GM21576 (cell line): ENCODE measurements at regions not wholly inside any gene's neighbourhood (a gene's known extent, or its start where the extent isn't known, plus 50 kb on each side); places are given as distances from the start of the nearest gene placed in this dataset.

ENCODE experiments used
- ATAC-seq: cut with Tn5 transposase; IDR thresholded peaks from one replicate; pipeline ENCODE4 v1.9.1; 2021; ENCODE audit warnings: mild to moderate bottlenecking, moderate library complexity; ENCODE audit not compliant: unreplicated experiment

DNA sequence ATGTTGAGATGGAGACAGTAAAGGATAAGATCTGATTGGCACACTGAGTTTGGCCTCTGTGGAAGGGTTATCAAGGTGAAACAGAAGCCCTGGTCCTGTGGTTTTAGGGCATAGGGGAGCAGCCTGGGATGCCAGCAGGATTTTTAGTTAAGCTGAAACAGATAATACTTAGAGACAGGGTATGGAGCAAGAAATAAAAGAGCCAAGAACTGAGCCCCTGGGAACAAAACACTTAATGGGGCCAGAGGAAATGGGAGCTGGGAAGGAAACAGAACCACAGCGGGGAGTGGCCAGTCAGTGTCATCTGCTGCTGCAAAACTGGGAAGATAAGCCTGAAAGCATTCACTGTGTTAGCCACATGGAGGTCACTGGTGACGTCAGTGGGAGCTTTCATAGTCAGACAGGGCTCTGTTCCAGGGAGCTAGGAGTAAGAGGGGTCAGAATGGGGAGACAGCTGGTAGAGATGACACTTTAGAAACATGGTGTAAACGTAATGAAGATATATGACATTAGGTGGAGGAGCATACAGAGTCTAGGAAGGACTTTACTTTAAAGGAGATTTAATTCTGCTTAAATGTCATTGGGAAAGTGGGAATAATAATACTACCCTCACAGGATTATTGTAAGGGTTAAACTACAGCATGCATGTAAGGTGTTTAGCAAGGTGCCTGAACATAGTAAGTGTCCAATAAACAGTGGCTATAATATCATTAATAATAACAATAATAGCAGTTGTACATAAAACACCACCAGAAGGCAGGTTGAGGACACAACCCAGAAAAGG, 172.7 kb upstream of the CTNNB1 start:
- no peak for ATAC-seq

DNA sequence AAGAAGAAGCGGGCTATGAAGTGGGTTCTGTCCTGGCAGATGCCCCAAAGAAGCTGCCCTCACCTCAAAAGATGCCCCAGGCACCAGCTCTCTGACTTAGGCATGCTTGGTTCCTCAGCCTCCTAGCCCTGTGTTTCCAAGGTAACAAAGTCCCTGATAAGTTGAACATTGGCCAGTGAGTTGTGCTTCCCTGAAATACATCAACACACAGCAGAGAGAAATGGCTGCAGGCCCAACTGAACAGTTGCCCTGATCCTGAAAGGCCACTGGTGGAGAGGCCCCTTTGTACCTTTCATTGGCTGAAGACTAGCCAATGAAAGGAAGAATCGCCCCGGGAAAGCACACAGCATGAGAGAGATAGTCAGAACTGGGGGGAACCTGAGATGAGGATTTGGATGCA, 169.9 kb upstream of the CTNNB1 start:
- ATAC-seq: no peak

DNA sequence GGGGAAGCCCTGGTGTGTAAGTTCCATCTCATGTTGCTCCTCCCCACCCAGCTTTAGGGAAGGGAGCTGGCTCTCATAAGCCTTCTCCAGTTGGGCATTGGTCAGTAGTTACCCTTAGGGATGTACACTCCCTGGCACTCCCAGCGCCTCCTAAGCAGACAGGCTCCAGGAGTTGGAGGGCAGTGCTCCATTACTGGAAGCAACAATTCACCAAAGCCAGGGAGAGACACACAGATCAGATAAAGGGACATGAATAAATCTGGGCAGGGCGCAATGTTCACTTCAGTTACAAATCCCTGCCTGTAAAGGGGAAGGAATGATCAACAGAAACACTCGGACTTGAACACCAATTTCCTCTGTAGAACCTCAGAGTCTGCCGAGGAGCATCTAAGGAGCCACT, 169.1 kb upstream of the CTNNB1 start:
- ATAC-seq: no peak

DNA sequence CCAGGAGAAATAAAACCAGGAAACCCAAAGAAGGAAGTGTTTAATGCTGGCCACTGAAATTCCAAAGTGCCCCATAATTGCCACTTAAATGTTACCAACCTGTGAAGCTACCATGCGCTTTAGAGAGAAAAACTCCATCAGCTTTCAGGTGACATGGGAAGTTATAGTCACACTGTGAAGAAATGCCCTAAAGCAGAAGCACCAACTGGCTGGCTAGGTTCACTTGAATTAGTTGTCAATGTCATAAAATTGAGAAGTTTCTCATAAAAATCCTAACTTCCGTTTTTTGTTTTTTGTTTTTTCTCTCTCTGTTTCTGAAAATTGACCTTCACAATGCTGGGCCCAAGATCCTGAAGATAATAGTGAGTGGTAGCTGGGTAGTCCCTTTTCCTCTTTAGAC, 167.9 kb upstream of the CTNNB1 start:
- ATAC-seq: no peak

DNA sequence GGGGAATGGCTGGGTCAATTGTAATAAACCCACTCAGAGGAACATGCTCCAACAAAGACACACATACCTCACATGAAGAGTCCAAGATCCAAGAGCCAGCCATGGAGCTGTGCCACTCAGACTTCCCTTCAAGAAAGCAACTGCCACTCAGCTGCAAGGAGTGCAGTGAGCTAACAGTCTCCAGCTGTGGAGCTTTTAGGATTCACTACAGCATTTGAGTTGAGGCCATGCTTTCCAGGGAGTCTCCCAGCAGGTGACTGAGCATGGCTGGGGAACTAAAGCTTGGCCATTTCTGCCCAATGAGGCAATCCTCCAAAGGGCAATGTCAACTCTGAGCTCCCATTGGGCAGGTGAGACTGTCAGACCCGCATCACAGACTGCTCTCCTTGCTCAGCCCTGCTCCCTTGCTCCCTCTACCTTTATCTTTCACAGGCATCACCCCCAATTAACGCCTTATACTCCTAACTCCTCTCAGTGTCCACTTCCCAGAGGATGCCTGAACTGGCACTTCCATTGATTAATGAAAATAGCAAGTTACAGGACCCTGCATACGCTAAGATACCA, 165.3 kb upstream of the CTNNB1 start:
- ATAC-seq: no peak

DNA sequence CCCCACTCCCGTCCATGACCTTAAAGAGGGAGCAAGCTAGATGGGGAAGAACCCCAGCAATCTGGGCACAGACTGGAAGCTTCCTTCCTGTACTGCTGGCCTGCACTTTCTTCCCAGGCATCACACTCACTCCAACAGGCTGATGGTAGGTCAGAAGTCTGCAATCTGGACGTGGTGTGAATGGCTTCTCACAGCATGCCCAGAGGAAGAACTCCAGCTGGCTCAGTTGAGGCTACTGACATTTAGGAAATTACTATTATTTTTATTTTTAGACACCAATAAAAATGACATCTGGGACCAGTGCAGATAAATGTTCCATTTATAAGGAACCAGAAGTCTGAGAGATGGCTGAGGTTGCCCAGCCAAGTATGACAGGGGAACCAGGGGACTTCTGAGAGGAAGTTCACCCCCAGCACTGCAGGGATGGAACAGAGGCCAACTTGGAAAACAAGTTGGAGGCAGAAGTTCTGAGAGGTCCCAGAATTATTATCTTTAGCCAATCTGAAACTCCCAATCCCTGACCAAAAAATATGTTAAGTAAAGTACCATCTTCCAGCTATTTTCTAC, 163.8 kb upstream of the CTNNB1 start:
- ATAC-seq: no peak

DNA sequence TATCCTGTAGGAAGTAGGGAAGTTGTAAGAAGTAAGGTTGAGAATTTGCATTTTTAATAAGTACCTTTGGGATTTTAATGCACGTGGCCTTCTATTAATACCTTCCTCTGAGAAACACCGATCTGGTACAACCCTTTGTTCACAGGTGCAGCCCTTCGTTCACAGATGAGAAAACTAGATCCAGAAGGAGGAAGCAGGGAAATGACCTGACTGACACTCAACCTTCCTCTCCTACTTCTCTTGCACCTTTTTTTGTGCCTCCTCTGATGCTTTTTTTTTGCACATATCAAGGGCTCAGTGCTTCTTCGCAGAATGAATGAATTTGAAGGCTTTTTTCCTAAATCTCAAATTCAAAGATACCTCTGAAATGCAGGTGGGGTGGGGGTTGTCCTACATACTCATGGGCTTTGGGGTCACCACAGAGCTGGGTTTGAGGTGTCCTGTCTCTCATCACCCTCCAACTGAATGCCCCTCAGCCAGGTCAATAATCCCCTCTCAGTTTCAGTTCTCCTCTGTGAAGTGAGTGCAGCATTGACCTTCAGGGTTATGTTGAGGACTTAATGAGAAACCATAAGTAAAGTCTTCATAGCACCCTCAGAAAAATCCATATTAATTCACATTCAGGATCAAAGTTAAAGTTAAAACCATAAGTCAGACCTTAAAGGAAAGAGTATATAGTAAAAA, 161.5 kb upstream of the CTNNB1 start:
- no peak for ATAC-seq

DNA sequence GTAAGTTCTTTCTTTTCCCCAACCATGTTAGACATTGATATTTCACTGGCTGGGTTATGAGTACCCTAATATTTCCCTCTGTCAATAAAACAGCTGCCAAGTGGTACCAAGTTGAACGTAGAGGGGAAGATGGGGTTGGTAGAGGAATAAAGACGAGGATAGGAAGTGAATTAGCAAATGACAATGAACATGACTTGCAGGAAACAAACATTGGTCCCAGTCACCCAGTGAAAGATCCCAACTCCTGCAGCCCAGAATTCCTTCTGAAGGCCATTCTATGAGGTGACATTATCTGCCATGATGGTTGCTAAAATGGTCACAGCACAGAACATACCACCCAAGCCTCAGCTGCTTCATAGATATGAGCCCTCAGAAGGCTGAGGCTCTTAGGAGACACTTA, 159.0 kb upstream of the CTNNB1 start:
- ATAC-seq: no peak

DNA sequence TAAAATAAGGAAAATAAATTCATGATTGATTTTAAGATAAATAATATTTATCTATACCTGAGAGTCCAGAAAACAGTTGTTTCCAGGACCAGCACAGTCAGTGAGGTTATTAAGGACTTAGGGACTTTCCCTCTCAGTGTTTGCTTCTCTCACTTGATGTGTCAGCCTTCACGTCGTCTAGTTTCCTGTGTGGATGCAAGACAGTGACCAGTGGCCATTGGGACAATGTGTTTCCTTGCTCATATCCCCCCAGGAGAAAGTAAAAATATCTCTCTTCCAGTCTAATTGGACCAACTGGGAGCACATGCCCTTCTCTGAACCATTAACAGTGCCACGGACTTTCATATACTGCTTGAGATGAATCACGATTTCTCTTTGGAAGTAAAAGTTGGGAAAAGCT, 157.8 kb upstream of the CTNNB1 start:
- no peak for ATAC-seq

DNA sequence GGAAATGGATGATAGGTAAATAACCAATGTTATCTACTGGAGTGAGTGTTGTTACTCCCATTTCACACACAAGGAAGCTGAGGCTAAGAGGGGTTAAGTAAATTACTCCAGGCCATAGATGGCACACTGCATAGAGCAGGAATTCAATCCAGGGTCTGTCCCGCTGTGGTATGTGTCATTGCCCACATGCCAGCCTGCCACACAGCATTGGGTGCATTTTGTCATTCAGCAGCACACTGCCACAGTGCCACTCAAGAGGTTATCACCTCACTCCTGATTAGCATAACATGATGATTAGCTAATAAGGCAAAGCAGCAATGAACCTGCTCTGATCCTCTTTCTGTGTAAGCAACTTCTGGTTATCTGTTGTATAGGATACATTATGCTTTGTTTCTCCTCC, 157.4 kb upstream of the CTNNB1 start:
- no peak for ATAC-seq

DNA sequence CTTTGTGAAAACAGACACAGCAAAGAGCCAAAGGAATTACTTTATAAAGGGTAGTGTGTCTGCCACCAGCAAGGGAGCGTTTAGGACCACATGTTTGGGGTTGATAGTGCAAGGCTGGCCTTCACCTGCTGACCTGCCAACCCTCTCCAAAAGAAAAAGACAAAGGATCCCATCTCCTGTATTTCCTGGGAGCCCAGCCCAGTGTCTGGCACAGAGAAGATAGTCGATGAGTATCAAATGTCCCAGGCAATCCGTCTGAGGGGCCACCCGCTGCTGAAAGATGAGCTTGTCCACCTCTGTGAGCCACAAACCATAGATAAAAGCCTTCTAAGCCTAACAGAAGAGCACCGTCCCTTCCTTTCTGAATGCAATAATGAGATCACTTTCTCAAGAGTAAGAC, 154.8 kb upstream of the CTNNB1 start:
- ATAC-seq: no peak

DNA sequence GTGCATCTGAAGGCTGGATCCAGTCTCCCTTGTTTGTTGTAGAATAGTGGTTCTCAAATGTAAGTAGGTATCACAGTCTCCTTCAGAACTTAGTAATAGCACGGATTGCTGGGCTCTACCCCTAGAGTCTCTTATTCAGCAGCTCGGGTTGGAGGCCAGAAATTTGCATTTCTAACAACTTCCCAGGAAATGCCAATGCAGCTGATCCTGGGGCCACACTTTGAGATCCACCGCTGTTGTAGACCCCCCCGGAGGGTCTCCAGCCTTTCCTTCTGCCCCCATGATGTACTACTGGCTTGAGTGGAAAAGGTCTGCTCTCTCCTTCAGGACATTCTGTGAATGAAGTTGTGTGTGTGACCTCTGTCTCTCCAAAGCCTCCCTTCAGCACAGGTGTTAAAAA, 153.8 kb upstream of the CTNNB1 start:
- no peak for ATAC-seq

DNA sequence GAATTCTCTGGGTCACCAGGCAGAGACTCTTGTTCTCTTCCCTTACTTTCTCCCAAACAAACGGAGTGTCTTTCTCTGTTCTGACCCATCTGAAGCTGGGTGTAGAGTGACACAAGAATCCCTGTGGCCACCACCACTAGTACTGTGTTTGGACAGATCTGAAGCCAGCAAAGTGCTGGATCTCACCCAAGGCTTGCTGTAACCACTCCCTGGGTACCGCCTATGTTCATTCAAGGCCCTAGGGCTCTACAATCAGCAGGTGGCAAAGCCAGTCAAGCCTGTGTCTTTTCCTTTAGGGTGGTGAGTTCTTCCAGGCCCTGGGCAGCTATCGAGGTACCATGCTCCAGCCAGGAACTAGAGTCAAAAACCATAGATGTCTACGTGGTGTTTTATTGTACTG, 149.2 kb upstream of the CTNNB1 start:
- ATAC-seq: no peak

DNA sequence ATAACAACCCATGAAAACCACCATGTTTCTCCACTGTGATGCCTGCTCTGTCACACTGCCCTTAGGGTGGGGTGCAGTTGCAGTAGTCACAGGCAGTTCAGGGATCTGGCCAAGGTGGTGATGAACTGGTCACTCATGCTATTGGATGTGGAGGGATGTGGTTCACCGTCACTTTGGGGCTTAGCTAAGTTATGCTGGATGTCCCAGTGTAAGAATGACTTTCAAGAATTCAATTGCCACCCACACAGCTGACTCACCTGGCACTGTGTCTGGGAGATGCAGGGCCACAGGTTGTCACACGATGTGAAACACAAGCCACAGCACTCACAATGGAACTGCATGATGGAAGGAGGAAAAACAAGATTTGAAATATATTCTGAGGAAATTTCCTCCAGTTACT, 146.1 kb upstream of the CTNNB1 start:
- no peak for ATAC-seq

DNA sequence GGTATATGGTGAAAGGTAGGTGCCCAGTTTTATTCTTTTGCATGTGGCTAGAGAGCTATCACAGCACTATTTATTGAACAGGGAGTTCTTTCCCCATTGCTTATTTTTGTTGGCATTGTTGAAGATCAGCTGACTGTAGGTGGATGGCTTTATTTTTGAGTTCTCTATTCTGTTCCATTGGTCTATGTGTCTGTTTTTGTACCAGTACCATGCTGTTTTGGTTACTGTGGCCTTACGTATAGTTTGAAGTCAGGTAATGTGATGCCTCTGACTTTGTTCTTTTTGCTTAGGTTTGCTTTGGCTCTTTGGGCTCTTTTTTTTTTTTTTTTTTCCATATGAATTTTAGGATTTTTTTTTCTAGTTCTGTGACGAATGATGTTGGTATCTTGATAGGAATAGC, 139.2 kb upstream of the CTNNB1 start:
- no peak for ATAC-seq

DNA sequence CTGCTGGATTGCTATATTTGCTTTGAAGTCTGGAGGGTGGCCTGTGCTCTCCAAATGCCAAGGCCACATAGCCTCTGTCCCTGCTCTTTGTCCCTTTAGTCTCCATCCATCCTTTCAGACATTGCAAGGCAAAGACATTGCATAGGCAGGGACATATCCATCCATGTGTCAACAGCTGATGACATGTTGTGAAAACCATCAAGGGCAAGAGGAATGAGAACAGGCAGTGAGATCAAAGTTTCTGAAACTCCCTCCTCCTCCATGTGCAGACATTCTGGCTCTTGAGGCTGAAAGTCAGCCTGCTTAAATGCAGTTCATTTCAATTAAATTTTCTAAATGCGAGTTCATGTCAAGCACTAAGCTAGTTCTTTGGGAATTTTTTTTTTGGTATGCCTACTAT, 135.2 kb upstream of the CTNNB1 start:
- ATAC-seq: no peak

DNA sequence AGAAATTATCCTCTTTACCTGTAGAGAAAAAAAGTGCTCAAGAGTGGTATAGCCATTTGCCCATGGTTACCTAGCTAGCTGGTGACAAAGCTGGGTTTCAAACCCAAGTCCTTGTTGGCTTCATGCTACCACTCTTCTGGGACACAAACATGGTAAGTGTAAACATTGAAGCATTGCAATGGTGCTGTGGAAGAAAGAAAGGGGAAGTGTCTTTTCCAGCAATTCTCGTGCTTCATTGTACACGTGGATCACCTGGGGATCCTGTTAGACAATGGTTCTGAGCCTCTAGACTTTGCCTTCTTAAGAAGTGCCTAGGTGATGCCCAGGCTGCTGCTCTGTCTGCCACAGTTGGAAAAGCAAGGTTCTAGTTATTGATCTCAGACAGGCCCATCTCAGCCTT, 134.8 kb upstream of the CTNNB1 start:
- no peak for ATAC-seq

DNA sequence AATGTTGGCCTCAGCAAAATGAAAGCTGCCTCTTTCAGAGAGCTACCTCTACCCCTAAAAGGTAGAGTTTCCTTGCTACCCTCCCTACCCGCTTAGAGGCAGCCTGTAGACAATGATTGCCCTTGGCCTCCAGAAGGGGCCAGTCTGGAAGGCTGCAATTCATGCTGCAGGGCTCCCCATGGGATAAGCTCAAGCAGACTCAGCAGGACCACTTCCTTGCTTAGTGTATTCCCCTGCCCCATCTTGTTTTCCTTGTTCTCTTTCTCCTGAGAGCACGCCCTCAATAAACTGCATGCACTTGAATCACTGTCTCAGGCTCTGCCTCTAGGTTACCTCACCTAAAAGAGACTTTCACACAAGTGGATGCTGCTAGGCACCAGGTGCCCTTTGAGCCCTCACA, 134.0 kb upstream of the CTNNB1 start:
- no peak for ATAC-seq

DNA sequence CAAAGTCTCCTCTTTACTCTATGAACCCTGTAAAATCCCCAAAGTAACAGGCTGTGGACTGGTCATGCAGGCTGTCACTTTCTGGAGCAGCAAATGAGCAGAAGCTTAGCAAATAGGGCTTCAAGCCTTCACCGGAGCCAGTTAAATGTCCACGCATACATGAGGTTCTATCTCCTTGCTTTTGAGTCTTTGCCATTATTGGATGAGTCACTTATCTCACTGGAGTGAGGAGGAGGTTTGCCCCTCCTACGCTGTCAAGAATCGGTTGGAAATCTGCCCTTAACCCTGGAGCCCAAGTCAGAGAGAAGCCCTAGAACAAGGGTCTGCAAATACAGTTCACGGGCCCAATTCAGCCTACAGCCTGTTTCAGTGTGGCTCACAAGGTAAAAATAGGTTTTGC, 126.1 kb upstream of the CTNNB1 start:
- ATAC-seq: no peak

DNA sequence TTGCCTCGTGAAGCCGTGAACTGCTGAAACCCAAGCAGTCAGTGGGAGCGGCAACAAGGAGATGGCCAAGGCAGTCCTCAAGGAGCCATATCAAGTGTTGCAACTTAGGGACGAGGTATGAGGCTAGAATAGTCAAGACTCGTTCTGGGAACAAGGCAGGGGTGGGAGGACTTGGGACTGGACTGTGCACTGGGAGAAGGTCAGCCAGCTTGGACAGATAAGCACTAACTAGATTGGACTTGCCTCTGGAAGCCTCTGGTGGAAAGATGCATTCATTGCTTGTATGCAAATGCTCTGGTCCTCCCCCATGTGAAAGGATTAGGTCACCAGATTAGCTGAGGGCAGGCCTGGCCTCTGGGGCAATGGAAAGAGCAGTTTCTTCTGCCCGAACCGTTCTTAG, 123.3 kb upstream of the CTNNB1 start:
- ATAC-seq: no peak

DNA sequence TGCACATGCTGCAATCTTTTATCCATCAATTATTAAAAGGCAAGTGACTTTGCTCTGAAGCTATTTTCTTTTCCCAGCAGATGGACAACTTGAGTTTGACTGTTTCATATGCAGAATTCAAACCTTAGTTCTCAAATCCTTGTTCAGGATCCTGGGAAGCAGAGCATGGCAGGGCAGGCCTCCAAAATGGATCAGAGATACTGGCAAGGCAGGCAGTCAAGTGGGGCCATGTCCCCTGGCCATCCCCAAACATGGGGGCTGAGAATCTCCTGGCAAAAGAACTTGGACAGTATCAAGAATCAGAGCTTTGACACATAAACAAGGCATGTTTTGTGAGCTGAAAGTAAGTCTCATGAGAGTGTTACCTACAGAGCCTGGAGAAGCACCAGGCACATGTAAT, 122.9 kb upstream of the CTNNB1 start:
- ATAC-seq: no peak

DNA sequence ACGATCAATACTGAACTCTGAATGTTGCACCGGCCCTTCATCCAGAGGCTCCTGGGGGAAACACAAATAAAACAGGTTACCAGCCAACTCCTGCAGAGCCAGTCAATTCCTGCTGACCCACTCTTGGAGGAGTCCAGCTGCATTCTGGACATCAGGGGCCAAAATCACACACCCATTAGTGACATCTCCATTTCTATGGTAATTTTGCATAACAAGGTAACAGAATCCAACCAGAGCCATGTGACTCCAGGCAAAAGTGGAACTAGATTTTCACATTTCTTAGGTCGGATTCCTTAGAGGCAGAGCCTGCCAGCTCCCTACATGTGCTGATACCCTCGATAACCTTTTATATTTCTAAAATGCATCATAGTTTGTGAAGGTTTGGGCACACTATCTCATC, 119.2 kb upstream of the CTNNB1 start:
- no peak for ATAC-seq
